Esophagus squamous epithelium (tissue), 5 donors: ENCODE measurements at regions not wholly inside any gene's neighbourhood (a gene's known extent, or its start where the extent isn't known, plus 50 kb on each side); places are given as distances from the start of the nearest gene placed in this dataset.

ENCODE experiments used
- DNase-seq: peaks from one replicate; lab custom pipeline; 2025; lab: John Stamatoyannopoulos, UW
- H3K27ac ChIP-seq, 4 donors: fragments of 200-600 bp; sonication (generic); one replicate each; pipeline ENCODE4 v1.5.1; 2016 to 2019; ENCODE audit warnings: mild to moderate bottlenecking in 1 of 4
- H3K27me3 ChIP-seq, 4 donors: fragments of 200-600 bp; sonication (generic); 1 replicate in 3 of 4; 2 replicates in 1 of 4; pipeline versions ENCODE4 v1.5.1 to v1.6.0; 2017 to 2021; ENCODE audit warnings: antibody characterized with exemption in 1 of 4
- H3K36me3 ChIP-seq, 3 donors: fragments of 200-600 bp; sonication (generic); one replicate each; pipeline ENCODE4 v1.5.1; 2016 to 2019
- H3K4me1 ChIP-seq, 3 donors: fragments of 200-600 bp; sonication (generic); one replicate each; pipeline ENCODE4 v1.5.1; 2017 to 2019
- H3K4me3 ChIP-seq, 4 donors: fragments of 200-600 bp; sonication (generic); 1 replicate in 3 of 4; 2 replicates in 1 of 4; pipeline ENCODE4 v1.5.1; 2016 to 2019; ENCODE audit warnings: mild to moderate bottlenecking in 2 of 4, moderate library complexity in 1 of 4
- H3K9me3 ChIP-seq, 3 donors: fragments of 200-600 bp; sonication (generic); one replicate each; pipeline ENCODE4 v1.5.1; 2016 to 2019
- POLR2A ChIP-seq, 4 donors: fragments of 450-650 bp; IDR thresholded peaks; one replicate each; pipeline ENCODE4 v1.6.1; 2017; ENCODE audit warnings: antibody characterized with exemption in 4 of 4, mild to moderate bottlenecking in 4 of 4, moderate library complexity in 3 of 4
- WGBS, 2 donors: methylation state at CpG; one replicate each; pipeline ENCODE4 v1.1.5; 2018; 5-methylcytosine and 5-hydroxymethylcytosine counted together
- intact Hi-C: fragments of 100-400 bp; cut with DNase I; formaldehyde crosslinking; loops from one replicate; pipeline ENCODE4 v1.15.0; 2022
- TF ChIP-seq, protein P1 (sequence below), 6 experiments: fragments of 450-650 bp in 4 of 6; fragments of 200-600 bp in 2 of 6; sonication (generic) in 2 of 6; IDR thresholded peaks; one replicate each; pipeline ENCODE4 v1.5.1; 2016 to 2019; ENCODE audit warnings: antibody characterized with exemption in 6 of 6, mild to moderate bottlenecking in 4 of 6, moderate library complexity in 4 of 6
- donor health status: DM: yes; HTN: yes; CAD: no.

GRCh38 chr1:219749370-219749769 lies 136.5 kb upstream of the ZC3H11B start:
- Histone ChIP-seq H3K27ac (no peak overlapping the region), H3K9me3 (no peaks in the 10 kb centered on the region), H3K4me3 (no peak overlapping the region), H3K27me3 (no peaks in the 10 kb centered on the region), H3K4me1 (no peaks in the 10 kb centered on the region), H3K36me3 (no peaks in the 10 kb centered on the region)
- TF ChIP-seq, protein P1, sequence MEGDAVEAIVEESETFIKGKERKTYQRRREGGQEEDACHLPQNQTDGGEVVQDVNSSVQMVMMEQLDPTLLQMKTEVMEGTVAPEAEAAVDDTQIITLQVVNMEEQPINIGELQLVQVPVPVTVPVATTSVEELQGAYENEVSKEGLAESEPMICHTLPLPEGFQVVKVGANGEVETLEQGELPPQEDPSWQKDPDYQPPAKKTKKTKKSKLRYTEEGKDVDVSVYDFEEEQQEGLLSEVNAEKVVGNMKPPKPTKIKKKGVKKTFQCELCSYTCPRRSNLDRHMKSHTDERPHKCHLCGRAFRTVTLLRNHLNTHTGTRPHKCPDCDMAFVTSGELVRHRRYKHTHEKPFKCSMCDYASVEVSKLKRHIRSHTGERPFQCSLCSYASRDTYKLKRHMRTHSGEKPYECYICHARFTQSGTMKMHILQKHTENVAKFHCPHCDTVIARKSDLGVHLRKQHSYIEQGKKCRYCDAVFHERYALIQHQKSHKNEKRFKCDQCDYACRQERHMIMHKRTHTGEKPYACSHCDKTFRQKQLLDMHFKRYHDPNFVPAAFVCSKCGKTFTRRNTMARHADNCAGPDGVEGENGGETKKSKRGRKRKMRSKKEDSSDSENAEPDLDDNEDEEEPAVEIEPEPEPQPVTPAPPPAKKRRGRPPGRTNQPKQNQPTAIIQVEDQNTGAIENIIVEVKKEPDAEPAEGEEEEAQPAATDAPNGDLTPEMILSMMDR (IDR thresholded peaks at IDR 0.05): no peak
- no peak for TF ChIP-seq POLR2A (IDR thresholded peaks at IDR 0.05)
- intact Hi-C loops: no loop called here
- DNase-seq: no peak
- WGBS, 2 donors: 39 to 42% methylated on average over 2 of the region's 2 CpGs

DNA sequence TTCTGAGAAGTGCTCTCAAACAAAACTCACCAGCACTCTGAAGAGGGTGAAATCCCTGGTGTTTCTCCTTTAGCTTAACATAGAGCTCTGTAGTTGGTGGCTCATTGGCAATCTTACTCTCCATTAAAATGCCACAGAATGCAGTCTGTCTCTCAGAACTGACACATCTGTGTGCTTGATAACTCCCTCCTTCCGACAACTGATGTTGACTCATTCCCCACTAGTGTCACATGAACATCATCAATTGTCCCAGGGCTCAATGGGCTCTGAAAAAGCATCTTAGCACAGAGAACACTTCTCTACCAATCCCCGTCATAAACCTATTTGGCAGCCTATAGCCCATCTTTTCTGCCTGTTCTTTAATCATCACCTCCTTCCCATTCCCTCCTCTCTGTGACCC lies 133.2 kb upstream of the ZC3H11B start:
- WGBS, 2 donors: 87 to 96% methylated on average over 2 of the region's 2 CpGs
- Histone ChIP-seq H3K4me3 (no peak overlapping the region), H3K9me3 (no peaks in the 10 kb centered on the region), H3K4me1 (no peaks in the 10 kb centered on the region), H3K27me3 (no peaks in the 10 kb centered on the region), H3K27ac (no peak overlapping the region), H3K36me3 (no peaks in the 10 kb centered on the region)
- TF ChIP-seq, protein P1 (IDR thresholded peaks at IDR 0.05): no peak
- TF ChIP-seq POLR2A (IDR thresholded peaks at IDR 0.05): no peak
- intact Hi-C loops: no loop called here
- DNase-seq: no peak

DNA sequence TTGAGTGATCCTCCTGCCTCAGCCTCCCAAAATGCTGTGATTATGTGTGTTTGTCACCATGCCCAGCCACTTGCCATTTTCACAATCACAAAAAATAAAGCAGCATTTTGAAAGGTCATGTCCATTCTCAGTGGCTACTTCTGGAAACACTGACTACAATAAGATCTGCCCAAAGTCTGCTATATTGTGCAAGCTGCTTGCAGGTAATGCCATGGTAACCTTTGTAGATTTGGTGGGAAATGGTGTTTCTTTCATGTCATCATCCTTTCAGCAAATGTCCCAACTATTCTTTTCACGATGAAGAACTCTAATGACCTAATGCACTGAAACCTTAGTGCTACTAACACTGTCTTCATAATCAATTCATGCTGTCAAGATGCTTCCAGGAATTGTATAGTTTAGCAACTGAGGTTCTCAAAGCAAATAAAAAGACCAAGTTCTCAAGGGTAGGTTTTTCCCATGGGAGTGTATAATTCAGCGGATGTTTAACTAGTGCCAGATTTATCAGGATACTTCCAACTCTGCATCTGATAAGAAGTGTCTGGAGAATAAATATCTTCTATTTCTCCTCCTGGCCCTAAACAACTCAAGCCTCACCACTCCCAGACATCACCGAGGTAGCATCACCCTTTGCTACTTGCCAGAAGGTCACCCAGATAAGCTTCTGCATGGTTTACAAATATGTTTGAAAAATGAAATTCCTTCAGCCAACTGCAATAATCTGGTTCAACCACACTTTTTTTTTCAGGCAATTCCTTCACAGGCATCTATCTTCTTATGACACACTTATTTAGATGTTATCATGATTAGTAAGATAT lies 132.0 kb upstream of the ZC3H11B start:
- H3K27me3 ChIP-seq: no peaks in the 10 kb centered on the region
- no peaks in the 10 kb centered on the region for H3K9me3 ChIP-seq
- no peaks in the 10 kb centered on the region for H3K4me1 ChIP-seq
- intact Hi-C loops: no loop called here
- no peak overlapping the region for H3K4me3 ChIP-seq
- H3K36me3 ChIP-seq: no peaks in the 10 kb centered on the region
- H3K27ac ChIP-seq: no peak overlapping the region
- no peak for TF ChIP-seq POLR2A (IDR thresholded peaks at IDR 0.05)
- TF ChIP-seq, protein P1 (IDR thresholded peaks at IDR 0.05): no peak
- WGBS, 2 donors: 43 to 53% methylated on average over 3 of the region's 3 CpGs
- DNase-seq: no peak

GRCh38 chr1:219741011-219741970 lies 128.4 kb upstream of the ZC3H11B start:
- H3K27ac ChIP-seq: no peak overlapping the region
- no peaks in the 10 kb centered on the region for H3K4me1 ChIP-seq
- no peak for DNase-seq
- TF ChIP-seq, protein P1 (IDR thresholded peaks at IDR 0.05): no peak
- TF ChIP-seq POLR2A (IDR thresholded peaks at IDR 0.05): no peak
- intact Hi-C loops: no loop called here
- H3K27me3 ChIP-seq: no peaks in the 10 kb centered on the region
- WGBS, 2 donors: 71 to 75% methylated on average over 4 of the region's 4 CpGs
- no peak overlapping the region for H3K4me3 ChIP-seq
- no peaks in the 10 kb centered on the region for H3K9me3 ChIP-seq
- H3K36me3 ChIP-seq: no peaks in the 10 kb centered on the region
